GM23338 (cell line): ENCODE measurements at regions not wholly inside any gene's neighbourhood (a gene's known extent, or its start where the extent isn't known, plus 50 kb on each side); places are given as distances from the start of the nearest gene placed in this dataset.

Source experiments
- CTCF ChIP-seq, 2 experiments: fragments of 200-600 bp in 1 of 2; sonication (generic) in 1 of 2; conservative IDR thresholded peaks; 2 replicates each; pipeline versions ENCODE4 v1.5.1 to v1.6.1; 2016 to 2017; ENCODE audit warnings: antibody characterized with exemption in 2 of 2, low read depth in 2 of 2, mild to moderate bottlenecking in 2 of 2, moderate library complexity in 1 of 2
- EZH2 ChIP-seq: fragments of 200-600 bp; sonication (generic); IDR thresholded peaks from one replicate; pipeline ENCODE4 v1.8.0; 2017; ENCODE audit warnings: antibody characterized with exemption, mild to moderate bottlenecking, low read depth; ENCODE audit not compliant: unreplicated experiment
- EZH2phosphoT487 ChIP-seq: fragments of 200-600 bp; sonication (generic); IDR thresholded peaks from one replicate; pipeline ENCODE4 v1.8.1; 2018; ENCODE audit warnings: antibody characterized with exemption; ENCODE audit not compliant: unreplicated experiment
- POLR2AphosphoS5 ChIP-seq: IDR thresholded peaks from 2 replicates; pipeline ENCODE4 v1.6.1; 2016; ENCODE audit warnings: antibody characterized with exemption, low read depth

GRCh38 chr1:115211071-115211745 lies 121.9 kb upstream of the TSPAN2 start:
- no peak for TF ChIP-seq EZH2
- TF ChIP-seq CTCF (conservative IDR thresholded peaks at IDR 0.05; ENCODE audit: low read depth in 2 of 2): no peak
- no peak for TF ChIP-seq POLR2AphosphoS5
- TF ChIP-seq EZH2phosphoT487: no peak
